Nephron (organoid): ENCODE measurements at regions not wholly inside any gene's neighbourhood (a gene's known extent, or its start where the extent isn't known, plus 50 kb on each side); places are given as distances from the start of the nearest gene placed in this dataset.

Experiments
- H3K27ac Mint-ChIP-seq, 3 experiments: 2 replicates each; pipeline ENCODE4 v1.8.0; 2020; ENCODE audit warnings: mixed read lengths in 3 of 3, mild to moderate bottlenecking in 2 of 3, moderate library complexity in 1 of 3
- H3K27me3 Mint-ChIP-seq: 2 replicates; pipeline ENCODE4 v1.8.0; 2021; ENCODE audit warnings: low read depth, mild to moderate bottlenecking, moderate library complexity, mixed read lengths
- H3K36me3 Mint-ChIP-seq: 2 replicates; pipeline ENCODE4 v1.8.0; 2020; ENCODE audit warnings: low read depth, mixed read lengths
- H3K4me1 Mint-ChIP-seq: 2 replicates; pipeline ENCODE4 v1.8.0; 2020; ENCODE audit warnings: mixed read lengths
- H3K4me3 Mint-ChIP-seq, 3 experiments: 2 replicates each; pipeline ENCODE4 v1.8.0; 2020; ENCODE audit warnings: mild to moderate bottlenecking in 3 of 3, mixed read lengths in 3 of 3, moderate library complexity in 2 of 3
- H3K9me3 Mint-ChIP-seq: 2 replicates; pipeline ENCODE4 v1.8.0; 2020; ENCODE audit warnings: mixed read lengths
- TF ChIP-seq, protein P1 (sequence below), 3 experiments: fragments of 200-600 bp; sonication (generic); IDR thresholded peaks; one replicate each; pipeline ENCODE4 v1.5.0; 2021; ENCODE audit warnings: antibody characterized with exemption in 3 of 3; ENCODE audit not compliant: unreplicated experiment in 3 of 3

DNA sequence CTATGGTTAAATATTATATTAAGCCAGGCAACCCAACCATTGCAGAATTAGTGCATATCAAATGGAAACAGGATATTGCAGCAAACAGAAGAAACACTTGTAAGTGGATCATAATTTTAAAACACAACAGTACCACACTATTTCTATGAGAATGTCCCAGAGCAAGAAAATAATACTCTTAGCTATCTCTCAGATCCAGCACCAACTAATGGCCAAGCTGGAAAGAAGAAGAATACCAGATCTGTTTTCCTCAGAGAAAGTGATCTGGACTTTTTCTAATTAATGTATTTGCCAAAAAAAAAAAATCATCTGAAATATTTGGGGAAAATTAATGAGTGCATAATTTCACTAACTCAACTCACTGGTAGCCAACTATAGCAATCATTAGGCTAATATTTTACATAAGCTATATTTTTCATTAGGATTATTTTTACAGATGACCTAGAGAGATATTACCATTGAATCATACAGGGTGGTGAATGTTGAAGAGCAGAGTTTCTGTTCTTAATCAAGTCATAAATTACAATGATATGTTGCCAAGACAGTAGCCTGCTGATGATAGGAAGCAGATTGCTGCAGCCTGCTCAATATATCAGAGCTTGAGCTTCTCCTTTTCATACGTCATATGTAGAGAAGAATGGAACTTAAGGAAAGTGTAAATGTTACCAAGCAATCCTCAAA, 995.4 kb upstream of the LRRN3 start:
- Mint-ChIP-seq H3K27me3 (no peaks in the 10 kb centered on the region), H3K36me3 (no peaks in the 10 kb centered on the region), H3K4me3 (no peak overlapping the region), H3K9me3 (peaks cover 29% of the 10 kb centered on the region), H3K27ac (no peak overlapping the region), H3K4me1 (peaks cover 7% of the 10 kb centered on the region)
- TF ChIP-seq, protein P1, sequence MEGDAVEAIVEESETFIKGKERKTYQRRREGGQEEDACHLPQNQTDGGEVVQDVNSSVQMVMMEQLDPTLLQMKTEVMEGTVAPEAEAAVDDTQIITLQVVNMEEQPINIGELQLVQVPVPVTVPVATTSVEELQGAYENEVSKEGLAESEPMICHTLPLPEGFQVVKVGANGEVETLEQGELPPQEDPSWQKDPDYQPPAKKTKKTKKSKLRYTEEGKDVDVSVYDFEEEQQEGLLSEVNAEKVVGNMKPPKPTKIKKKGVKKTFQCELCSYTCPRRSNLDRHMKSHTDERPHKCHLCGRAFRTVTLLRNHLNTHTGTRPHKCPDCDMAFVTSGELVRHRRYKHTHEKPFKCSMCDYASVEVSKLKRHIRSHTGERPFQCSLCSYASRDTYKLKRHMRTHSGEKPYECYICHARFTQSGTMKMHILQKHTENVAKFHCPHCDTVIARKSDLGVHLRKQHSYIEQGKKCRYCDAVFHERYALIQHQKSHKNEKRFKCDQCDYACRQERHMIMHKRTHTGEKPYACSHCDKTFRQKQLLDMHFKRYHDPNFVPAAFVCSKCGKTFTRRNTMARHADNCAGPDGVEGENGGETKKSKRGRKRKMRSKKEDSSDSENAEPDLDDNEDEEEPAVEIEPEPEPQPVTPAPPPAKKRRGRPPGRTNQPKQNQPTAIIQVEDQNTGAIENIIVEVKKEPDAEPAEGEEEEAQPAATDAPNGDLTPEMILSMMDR (IDR thresholded peaks at IDR 0.05; ENCODE audit: unreplicated experiment in 3 of 3) = no peak

DNA sequence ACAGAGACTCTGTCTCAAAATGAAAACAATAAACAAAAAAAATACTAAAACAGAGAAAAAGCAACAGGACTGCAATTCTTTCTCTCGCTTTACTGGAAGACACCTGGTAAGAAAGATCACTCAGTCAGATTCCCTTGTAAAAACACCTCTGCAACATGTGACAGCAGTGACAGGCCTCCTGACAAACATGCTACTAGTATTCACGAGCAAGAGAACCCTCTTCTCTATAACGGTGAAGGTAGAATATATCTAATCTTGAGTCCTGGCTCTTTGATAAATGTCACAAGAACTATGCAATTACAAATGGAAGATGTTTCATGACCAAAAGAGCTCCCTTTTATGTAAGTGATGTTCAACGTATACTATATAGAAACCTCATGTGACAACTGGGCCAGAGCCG, 986.7 kb upstream of the LRRN3 start:
- Mint-ChIP-seq H3K4me3 (no peak overlapping the region), H3K27me3 (no peaks in the 10 kb centered on the region), H3K4me1 (no peaks in the 10 kb centered on the region), H3K27ac (no peak overlapping the region), H3K36me3 (no peaks in the 10 kb centered on the region), H3K9me3 (peaks cover 12% of the 10 kb centered on the region)
- TF ChIP-seq, protein P1 (IDR thresholded peaks at IDR 0.05; ENCODE audit: unreplicated experiment in 3 of 3) = no peak

DNA sequence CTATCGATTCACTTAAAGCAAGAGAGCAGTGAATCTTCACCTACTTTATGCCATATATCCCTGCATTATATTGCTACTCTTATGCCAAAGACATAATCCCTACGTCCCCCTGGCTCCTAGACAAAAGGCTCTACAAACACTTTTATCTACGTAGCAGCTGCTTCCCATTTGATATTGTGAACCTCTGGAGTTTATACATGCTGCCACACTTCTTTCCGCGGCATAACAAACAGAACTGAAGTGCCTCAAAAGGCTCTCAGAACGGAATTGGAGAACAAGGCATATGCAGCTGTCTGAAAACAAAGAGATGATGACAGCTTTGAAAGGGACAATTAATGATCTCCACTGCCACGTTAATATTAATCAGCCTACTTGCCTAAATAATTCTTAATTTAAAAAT, 985.6 kb upstream of the LRRN3 start:
- Mint-ChIP-seq H3K27ac (no peak overlapping the region), H3K9me3 (peaks cover 5% of the 10 kb centered on the region), H3K4me1 (no peaks in the 10 kb centered on the region), H3K36me3 (no peaks in the 10 kb centered on the region), H3K4me3 (no peak overlapping the region), H3K27me3 (no peaks in the 10 kb centered on the region)
- TF ChIP-seq, protein P1 (IDR thresholded peaks at IDR 0.05; ENCODE audit: unreplicated experiment in 3 of 3) = no peak

DNA sequence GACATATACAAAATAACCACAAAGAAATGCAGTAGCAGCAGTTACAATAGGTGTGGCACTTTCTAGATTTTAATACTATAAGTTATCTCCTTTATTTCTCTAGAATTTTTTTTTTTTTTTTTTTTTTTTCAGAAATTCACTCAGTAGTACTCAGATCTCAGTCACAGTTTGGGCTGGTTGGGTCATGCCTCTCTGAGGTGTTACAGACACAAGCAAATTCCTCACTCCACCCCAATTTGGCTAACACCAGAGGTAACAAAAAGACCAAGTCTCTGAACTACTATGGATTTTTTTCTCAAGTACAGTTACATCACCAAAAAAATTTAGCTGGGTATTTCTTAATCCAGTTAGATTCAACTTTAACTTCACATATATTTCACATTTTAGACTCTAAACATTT, 985.1 kb upstream of the LRRN3 start:
- Mint-ChIP-seq H3K27me3 (no peaks in the 10 kb centered on the region), H3K4me1 (no peaks in the 10 kb centered on the region), H3K9me3 (no peaks in the 10 kb centered on the region), H3K27ac (no peak overlapping the region), H3K36me3 (no peaks in the 10 kb centered on the region), H3K4me3 (no peak overlapping the region)
- TF ChIP-seq, protein P1 (IDR thresholded peaks at IDR 0.05; ENCODE audit: unreplicated experiment in 3 of 3) = no peak

DNA sequence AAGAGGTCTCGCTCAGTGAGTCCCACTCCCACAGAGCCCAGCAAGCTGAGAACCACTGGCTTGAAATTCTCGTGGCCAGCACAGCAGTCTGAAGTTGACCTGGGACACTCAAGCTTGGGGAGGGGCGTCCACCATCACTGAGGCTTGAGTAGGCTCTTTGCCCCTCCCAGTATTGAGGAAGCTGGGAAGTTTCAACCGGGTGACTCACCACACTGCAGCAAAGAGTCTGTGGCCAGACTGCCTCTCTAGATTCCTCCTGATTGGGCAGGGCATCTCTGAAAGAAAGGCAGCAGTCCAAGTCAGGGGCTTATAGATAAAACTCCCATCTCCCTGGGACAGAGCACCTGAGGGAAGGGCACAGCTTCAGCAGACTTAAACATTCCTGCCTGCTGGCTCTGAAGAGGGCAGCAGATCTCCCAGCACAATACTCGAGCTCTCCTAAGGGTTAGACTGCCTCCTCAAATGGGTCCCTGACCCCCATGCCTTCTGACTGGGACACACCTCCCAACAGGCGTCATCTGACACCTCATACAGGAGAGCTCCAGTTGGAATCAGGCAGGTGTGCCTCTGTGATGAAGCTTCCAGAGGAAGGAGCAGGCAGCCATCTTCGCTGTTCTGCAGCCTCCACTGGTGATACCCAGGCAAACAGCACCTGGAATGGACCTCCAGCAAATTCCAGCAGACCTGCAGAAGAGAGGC, 970.9 kb upstream of the LRRN3 start:
- no peaks in the 10 kb centered on the region for H3K4me1 Mint-ChIP-seq
- H3K27ac Mint-ChIP-seq = no peak overlapping the region
- no peak overlapping the region for H3K4me3 Mint-ChIP-seq
- peaks cover 37% of the 10 kb centered on the region for H3K9me3 Mint-ChIP-seq
- H3K36me3 Mint-ChIP-seq = no peaks in the 10 kb centered on the region
- TF ChIP-seq, protein P1 (IDR thresholded peaks at IDR 0.05; ENCODE audit: unreplicated experiment in 3 of 3) = no peak
- no peaks in the 10 kb centered on the region for H3K27me3 Mint-ChIP-seq

DNA sequence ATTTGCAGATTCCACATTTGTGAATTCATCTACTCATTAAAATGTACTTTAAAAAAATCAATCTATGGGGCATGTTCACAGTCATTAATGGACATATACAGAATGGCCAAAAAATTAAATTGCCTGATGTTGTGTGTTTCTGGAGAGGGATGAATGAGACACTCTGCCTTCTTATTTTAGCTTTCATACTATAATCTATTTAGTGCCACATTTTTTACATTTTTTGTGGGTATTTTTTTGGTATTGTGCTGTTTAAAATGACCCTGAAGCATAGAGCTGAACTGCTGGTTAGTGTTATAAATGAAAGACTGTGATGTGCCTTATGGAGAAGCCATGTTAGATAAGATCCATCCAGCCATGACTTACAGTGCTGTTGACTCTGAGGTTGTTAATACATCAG, 961.8 kb upstream of the LRRN3 start:
- Mint-ChIP-seq H3K4me3 (no peak overlapping the region), H3K36me3 (no peaks in the 10 kb centered on the region), H3K27me3 (no peaks in the 10 kb centered on the region), H3K4me1 (no peaks in the 10 kb centered on the region), H3K27ac (no peak overlapping the region), H3K9me3 (peaks cover 14% of the 10 kb centered on the region)
- TF ChIP-seq, protein P1 (IDR thresholded peaks at IDR 0.05; ENCODE audit: unreplicated experiment in 3 of 3) = no peak
